Neural cell (in vitro differentiated cells): ENCODE measurements at regions not wholly inside any gene's neighbourhood (a gene's known extent, or its start where the extent isn't known, plus 50 kb on each side); places are given as distances from the start of the nearest gene placed in this dataset.

Source experiments
- H2AFZ ChIP-seq: fragments of 200-600, 300-800 bp; sonication (generic), shearing (Covaris generic); 2 replicates; pipeline ENCODE4 v1.6.0; 2014; ENCODE audit warnings: low read depth, mild to moderate bottlenecking, antibody characterized with exemption, low read length, moderate library complexity
- H3F3A ChIP-seq: fragments of 200-600 bp; shearing (Covaris generic); 2 replicates; pipeline ENCODE4 v1.6.1; 2016; ENCODE audit warnings: mild to moderate bottlenecking, moderate library complexity, mixed read lengths, antibody characterized with exemption, low read length; ENCODE audit not compliant: insufficient read depth, poor library complexity, severe bottlenecking
- H3K27ac ChIP-seq: fragments of 200-600, 300-800 bp; sonication (generic), shearing (Covaris generic); 2 replicates; pipeline ENCODE4 v1.5.1; 2014; ENCODE audit warnings: mild to moderate bottlenecking, low read length, moderate library complexity
- H3K27me3 ChIP-seq: fragments of 300-800, 200-600 bp; sonication (generic), shearing (Covaris generic); 2 replicates; pipeline ENCODE4 v1.6.0; 2014; ENCODE audit warnings: mild to moderate bottlenecking, low read depth, low read length, moderate library complexity; ENCODE audit not compliant: insufficient read depth
- H3K36me3 ChIP-seq: fragments of 300-800, 200-600 bp; sonication (generic), shearing (Covaris generic); 2 replicates; pipeline ENCODE4 v1.5.1; 2014; ENCODE audit warnings: mild to moderate bottlenecking, antibody characterized with exemption, low read length, moderate library complexity; ENCODE audit not compliant: insufficient read depth
- H3K4me2 ChIP-seq: fragments of 300-800, 200-600 bp; sonication (generic), shearing (Covaris generic); 2 replicates; pipeline ENCODE4 v1.6.0; 2014; ENCODE audit warnings: mild to moderate bottlenecking, low read length
- H3K4me3 ChIP-seq: fragments of 300-800, 200-600 bp; sonication (generic), shearing (Covaris generic); 2 replicates; pipeline ENCODE4 v1.5.1; 2014; ENCODE audit warnings: mild to moderate bottlenecking, low read length, moderate library complexity
- H3K79me2 ChIP-seq: fragments of 200-600 bp; shearing (Covaris generic); replicated peaks from 2 replicates; pipeline ENCODE4 v1.6.0; 2014; ENCODE audit warnings: mild to moderate bottlenecking, low read length, moderate library complexity; ENCODE audit not compliant: insufficient read depth
- H3K9ac ChIP-seq: fragments of 300-800, 200-600 bp; sonication (generic), shearing (Covaris generic); 2 replicates; pipeline ENCODE4 v1.6.1; 2016; ENCODE audit warnings: mild to moderate bottlenecking, low read length, mixed read lengths
- H3K9me2 ChIP-seq: fragments of 200-600 bp; shearing (Covaris generic); 2 replicates; pipeline ENCODE4 v1.6.1; 2016; ENCODE audit warnings: mild to moderate bottlenecking, low read length, mixed read lengths; ENCODE audit not compliant: insufficient read depth
- H3K9me3 ChIP-seq: fragments of 200-600, 300-800 bp; sonication (generic), shearing (Covaris generic); 2 replicates; pipeline ENCODE4 v1.6.1; 2016; ENCODE audit warnings: mild to moderate bottlenecking, mixed run types, low read length, moderate library complexity, mixed read lengths
- H4K20me1 ChIP-seq: fragments of 200-600 bp; shearing (Covaris generic); 2 replicates; pipeline ENCODE4 v1.6.1; 2016; ENCODE audit warnings: mild to moderate bottlenecking, mixed run types; ENCODE audit not compliant: insufficient read depth
- EP300 ChIP-seq: fragments of 450-650 bp; conservative IDR thresholded peaks from 2 replicates; pipeline ENCODE4 v1.6.1; 2014; ENCODE audit warnings: antibody characterized with exemption, mild to moderate bottlenecking, moderate library complexity; ENCODE audit not compliant: poor library complexity, severe bottlenecking
- EZH2 ChIP-seq: fragments of 200-600, 300-800 bp; shearing (Covaris generic), sonication (generic); IDR thresholded peaks from 2 replicates; pipeline ENCODE4 v1.6.1; 2014; ENCODE audit warnings: antibody characterized with exemption, low read length, borderline replicate concordance, mild to moderate bottlenecking; ENCODE audit not compliant: insufficient read depth, poor library complexity, severe bottlenecking
- MXI1 ChIP-seq: fragments of 450-650 bp; conservative IDR thresholded peaks from 2 replicates; pipeline ENCODE4 v1.6.1; 2014; ENCODE audit warnings: antibody characterized with exemption, mild to moderate bottlenecking; ENCODE audit not compliant: poor library complexity, severe bottlenecking
- POLR2AphosphoS5 ChIP-seq: IDR thresholded peaks from 2 replicates; pipeline ENCODE4 v1.6.1; 2012
- RAD21 ChIP-seq: fragments of 450-650 bp; conservative IDR thresholded peaks from 2 replicates; pipeline ENCODE4 v1.6.1; 2014; ENCODE audit warnings: antibody characterized with exemption, mild to moderate bottlenecking, moderate library complexity
- SMC3 ChIP-seq: fragments of 450-650 bp; conservative IDR thresholded peaks from 2 replicates; pipeline ENCODE4 v1.6.1; 2014; ENCODE audit warnings: antibody characterized with exemption, mild to moderate bottlenecking, moderate library complexity; ENCODE audit not compliant: poor library complexity
- TF ChIP-seq, protein P1 (sequence below): IDR thresholded peaks from 2 replicates; pipeline ENCODE4 v1.6.1; 2012; ENCODE audit warnings: borderline replicate concordance
- TF ChIP-seq, protein P2 (sequence below): fragments of 450-650 bp; IDR thresholded peaks from 2 replicates; pipeline ENCODE4 v1.5.1; 2014; ENCODE audit warnings: antibody characterized with exemption, mild to moderate bottlenecking, moderate library complexity; ENCODE audit not compliant: poor library complexity, severe bottlenecking

GRCh38 chr9:30178610-30179009 is 2205.8 kb upstream of the ACO1 start:
- Histone ChIP-seq H3K4me3 (no peak overlapping the region), H3F3A (no peaks in the 10 kb centered on the region), H3K4me2 (no peak overlapping the region), H3K36me3 (no peaks in the 10 kb centered on the region), H3K9me2 (no peaks in the 10 kb centered on the region), H3K9me3 (no peaks in the 10 kb centered on the region), H3K79me2 (no peaks in the 10 kb centered on the region), H3K27ac (no peak overlapping the region), H4K20me1 (no peaks in the 10 kb centered on the region), H2AFZ (no peak overlapping the region), H3K27me3 (no peaks in the 10 kb centered on the region), H3K9ac (no peak overlapping the region)
- TF ChIP-seq, protein P1, sequence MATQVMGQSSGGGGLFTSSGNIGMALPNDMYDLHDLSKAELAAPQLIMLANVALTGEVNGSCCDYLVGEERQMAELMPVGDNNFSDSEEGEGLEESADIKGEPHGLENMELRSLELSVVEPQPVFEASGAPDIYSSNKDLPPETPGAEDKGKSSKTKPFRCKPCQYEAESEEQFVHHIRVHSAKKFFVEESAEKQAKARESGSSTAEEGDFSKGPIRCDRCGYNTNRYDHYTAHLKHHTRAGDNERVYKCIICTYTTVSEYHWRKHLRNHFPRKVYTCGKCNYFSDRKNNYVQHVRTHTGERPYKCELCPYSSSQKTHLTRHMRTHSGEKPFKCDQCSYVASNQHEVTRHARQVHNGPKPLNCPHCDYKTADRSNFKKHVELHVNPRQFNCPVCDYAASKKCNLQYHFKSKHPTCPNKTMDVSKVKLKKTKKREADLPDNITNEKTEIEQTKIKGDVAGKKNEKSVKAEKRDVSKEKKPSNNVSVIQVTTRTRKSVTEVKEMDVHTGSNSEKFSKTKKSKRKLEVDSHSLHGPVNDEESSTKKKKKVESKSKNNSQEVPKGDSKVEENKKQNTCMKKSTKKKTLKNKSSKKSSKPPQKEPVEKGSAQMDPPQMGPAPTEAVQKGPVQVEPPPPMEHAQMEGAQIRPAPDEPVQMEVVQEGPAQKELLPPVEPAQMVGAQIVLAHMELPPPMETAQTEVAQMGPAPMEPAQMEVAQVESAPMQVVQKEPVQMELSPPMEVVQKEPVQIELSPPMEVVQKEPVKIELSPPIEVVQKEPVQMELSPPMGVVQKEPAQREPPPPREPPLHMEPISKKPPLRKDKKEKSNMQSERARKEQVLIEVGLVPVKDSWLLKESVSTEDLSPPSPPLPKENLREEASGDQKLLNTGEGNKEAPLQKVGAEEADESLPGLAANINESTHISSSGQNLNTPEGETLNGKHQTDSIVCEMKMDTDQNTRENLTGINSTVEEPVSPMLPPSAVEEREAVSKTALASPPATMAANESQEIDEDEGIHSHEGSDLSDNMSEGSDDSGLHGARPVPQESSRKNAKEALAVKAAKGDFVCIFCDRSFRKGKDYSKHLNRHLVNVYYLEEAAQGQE = no peak
- TF ChIP-seq EP300 = no peak
- TF ChIP-seq, protein P2, sequence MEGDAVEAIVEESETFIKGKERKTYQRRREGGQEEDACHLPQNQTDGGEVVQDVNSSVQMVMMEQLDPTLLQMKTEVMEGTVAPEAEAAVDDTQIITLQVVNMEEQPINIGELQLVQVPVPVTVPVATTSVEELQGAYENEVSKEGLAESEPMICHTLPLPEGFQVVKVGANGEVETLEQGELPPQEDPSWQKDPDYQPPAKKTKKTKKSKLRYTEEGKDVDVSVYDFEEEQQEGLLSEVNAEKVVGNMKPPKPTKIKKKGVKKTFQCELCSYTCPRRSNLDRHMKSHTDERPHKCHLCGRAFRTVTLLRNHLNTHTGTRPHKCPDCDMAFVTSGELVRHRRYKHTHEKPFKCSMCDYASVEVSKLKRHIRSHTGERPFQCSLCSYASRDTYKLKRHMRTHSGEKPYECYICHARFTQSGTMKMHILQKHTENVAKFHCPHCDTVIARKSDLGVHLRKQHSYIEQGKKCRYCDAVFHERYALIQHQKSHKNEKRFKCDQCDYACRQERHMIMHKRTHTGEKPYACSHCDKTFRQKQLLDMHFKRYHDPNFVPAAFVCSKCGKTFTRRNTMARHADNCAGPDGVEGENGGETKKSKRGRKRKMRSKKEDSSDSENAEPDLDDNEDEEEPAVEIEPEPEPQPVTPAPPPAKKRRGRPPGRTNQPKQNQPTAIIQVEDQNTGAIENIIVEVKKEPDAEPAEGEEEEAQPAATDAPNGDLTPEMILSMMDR = no peak
- no peak for TF ChIP-seq POLR2AphosphoS5
- no peak for TF ChIP-seq RAD21
- TF ChIP-seq SMC3 = no peak
- no peak for TF ChIP-seq MXI1

GRCh38 chr9:30193421-30193820 is 2191.0 kb upstream of the ACO1 start:
- Histone ChIP-seq H3K27ac (no peak overlapping the region), H3K4me3 (no peak overlapping the region)

More at GRCh38 chr9:30193421-30193820, 2191.0 kb upstream of the ACO1 start:
- H2AFZ ChIP-seq = no peak overlapping the region
- H3K4me2 ChIP-seq = no peak overlapping the region
- H3K27me3 ChIP-seq = no peaks in the 10 kb centered on the region
- no peaks in the 10 kb centered on the region for H3K79me2 ChIP-seq
- H3F3A ChIP-seq = no peaks in the 10 kb centered on the region
- no peaks in the 10 kb centered on the region for H3K9me3 ChIP-seq
- H3K9me2 ChIP-seq = no peaks in the 10 kb centered on the region
- H4K20me1 ChIP-seq = no peaks in the 10 kb centered on the region
- no peaks in the 10 kb centered on the region for H3K36me3 ChIP-seq
- H3K9ac ChIP-seq = no peak overlapping the region
- no peak for TF ChIP-seq EP300
- TF ChIP-seq EZH2 = no peak
- TF ChIP-seq MXI1 = no peak
- TF ChIP-seq, protein P1 = no peak
- TF ChIP-seq POLR2AphosphoS5 = no peak
